Prostate gland (tissue), 2 donors: ENCODE measurements at regions not wholly inside any gene's neighbourhood (a gene's known extent, or its start where the extent isn't known, plus 50 kb on each side); places are given as distances from the start of the nearest gene placed in this dataset.
"Not testable (repeated sequence)": the region's sequence is repeated elsewhere in the genome, so short reads cannot be mapped to it uniquely, and the experiment has no call there.

Source experiments
- DNase-seq: peaks from one replicate; pipeline ENCODE4 v3.0.0-alpha.2; 2019; ENCODE audit warnings: low spot score
- H3K27ac ChIP-seq, 2 donors: fragments of 200-600 bp; sonication (generic); 2 replicates each; pipeline ENCODE4 v1.5.1; 2017 to 2019
- H3K27me3 ChIP-seq: fragments of 200-600 bp; sonication (generic); replicated peaks from 2 replicates; pipeline ENCODE4 v1.5.1; 2019; ENCODE audit not compliant: insufficient read depth
- H3K36me3 ChIP-seq, 2 donors: fragments of 200-600 bp; sonication (generic); 1 replicate in 1 of 2; 2 replicates in 1 of 2; pipeline versions ENCODE4 v1.5.1 to v1.8.1; 2017 to 2019
- H3K4me1 ChIP-seq: fragments of 200-600 bp; sonication (generic); replicated peaks from 2 replicates; pipeline ENCODE4 v1.5.1; 2019
- H3K4me3 ChIP-seq, 2 donors: fragments of 200-600 bp; sonication (generic); 2 replicates each; pipeline ENCODE4 v1.5.1; 2017 to 2019
- H3K9me3 ChIP-seq: fragments of 200-600 bp; sonication (generic); 2 replicates; pipeline ENCODE4 v1.5.1; 2017
- POLR2A ChIP-seq: fragments of 450-650 bp; IDR thresholded peaks from one replicate; pipeline ENCODE4 v1.6.1; 2016; ENCODE audit warnings: antibody characterized with exemption, mild to moderate bottlenecking
- POLR2AphosphoS5 ChIP-seq: sonication (generic); formaldehyde crosslinking; IDR thresholded peaks from one replicate; pipeline ENCODE4 v1.6.1; 2017; ENCODE audit warnings: antibody characterized with exemption
- WGBS: methylation state at CpG from one replicate; pipeline ENCODE4 v1.1.5; 2018; 5-methylcytosine and 5-hydroxymethylcytosine counted together
- intact Hi-C: fragments of 100-400 bp; cut with DNase I; formaldehyde crosslinking; loops from one replicate; pipeline ENCODE4 v1.14.2; 2022
- TF ChIP-seq, protein P1 (sequence below), 4 experiments: fragments of 200-600 bp in 2 of 4; fragments of 450-650 bp in 2 of 4; sonication (generic) in 2 of 4; IDR thresholded peaks; 1 replicate in 3 of 4; 2 replicates in 1 of 4; pipeline ENCODE4 v1.5.1; 2016 to 2019; ENCODE audit warnings: antibody characterized with exemption in 4 of 4, mild to moderate bottlenecking in 2 of 4, moderate library complexity in 2 of 4

GRCh38 chr2:175842996-175843395 lies 159.1 kb downstream of the LNPK start:
- 47% methylated on average over 3 of the region's 3 CpGs for WGBS
- no peaks in the 10 kb centered on the region for H3K36me3 ChIP-seq

DNA sequence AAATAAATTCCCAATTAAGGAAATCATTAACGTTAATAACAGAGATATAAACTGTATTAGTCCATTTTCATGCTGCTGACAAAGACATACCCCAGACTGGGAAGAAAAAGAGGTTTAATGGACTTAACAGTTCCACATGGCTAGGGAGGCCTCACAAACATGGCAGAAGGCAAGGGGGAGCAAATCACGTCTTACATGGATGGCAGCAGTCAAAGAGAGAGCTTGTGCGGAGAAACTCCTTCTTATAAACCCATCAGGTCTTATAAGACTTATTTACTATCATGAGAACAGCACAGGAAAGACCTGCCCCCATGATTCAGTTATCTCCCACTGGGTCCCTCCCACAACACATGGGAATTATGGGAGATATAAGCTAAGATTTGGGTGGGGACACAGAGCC lies 161.3 kb downstream of the LNPK start:
- H3K36me3 ChIP-seq, H3K4me3 ChIP-seq, H3K9me3 ChIP-seq, intact Hi-C loops, H3K4me1 ChIP-seq, H3K27ac ChIP-seq, DNase-seq, H3K27me3 ChIP-seq: not testable (repeated sequence)
- WGBS: 82% methylated on average over 3 of the region's 3 CpGs

More at GRCh38 chr2:175842996-175843395, 159.1 kb downstream of the LNPK start:
- intact Hi-C loops: no loop called here
- Histone ChIP-seq H3K4me3 (no peak overlapping the region), H3K27me3 (no peaks in the 10 kb centered on the region), H3K27ac (no peak overlapping the region), H3K9me3 (no peaks in the 10 kb centered on the region), H3K4me1 (no peaks in the 10 kb centered on the region)
- TF ChIP-seq POLR2A: no peak
- TF ChIP-seq POLR2AphosphoS5: no peak
- TF ChIP-seq, protein P1, sequence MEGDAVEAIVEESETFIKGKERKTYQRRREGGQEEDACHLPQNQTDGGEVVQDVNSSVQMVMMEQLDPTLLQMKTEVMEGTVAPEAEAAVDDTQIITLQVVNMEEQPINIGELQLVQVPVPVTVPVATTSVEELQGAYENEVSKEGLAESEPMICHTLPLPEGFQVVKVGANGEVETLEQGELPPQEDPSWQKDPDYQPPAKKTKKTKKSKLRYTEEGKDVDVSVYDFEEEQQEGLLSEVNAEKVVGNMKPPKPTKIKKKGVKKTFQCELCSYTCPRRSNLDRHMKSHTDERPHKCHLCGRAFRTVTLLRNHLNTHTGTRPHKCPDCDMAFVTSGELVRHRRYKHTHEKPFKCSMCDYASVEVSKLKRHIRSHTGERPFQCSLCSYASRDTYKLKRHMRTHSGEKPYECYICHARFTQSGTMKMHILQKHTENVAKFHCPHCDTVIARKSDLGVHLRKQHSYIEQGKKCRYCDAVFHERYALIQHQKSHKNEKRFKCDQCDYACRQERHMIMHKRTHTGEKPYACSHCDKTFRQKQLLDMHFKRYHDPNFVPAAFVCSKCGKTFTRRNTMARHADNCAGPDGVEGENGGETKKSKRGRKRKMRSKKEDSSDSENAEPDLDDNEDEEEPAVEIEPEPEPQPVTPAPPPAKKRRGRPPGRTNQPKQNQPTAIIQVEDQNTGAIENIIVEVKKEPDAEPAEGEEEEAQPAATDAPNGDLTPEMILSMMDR (IDR thresholded peaks at IDR 0.05): no peak
- no peak for DNase-seq

GRCh38 chr2:175840256-175840655 lies 161.8 kb downstream of the LNPK start:
- no peak for DNase-seq
- Histone ChIP-seq H3K9me3 (no peaks in the 10 kb centered on the region), H3K4me1 (no peaks in the 10 kb centered on the region), H3K27ac (no peak overlapping the region), H3K36me3 (no peaks in the 10 kb centered on the region), H3K4me3 (no peak overlapping the region), H3K27me3 (no peaks in the 10 kb centered on the region)
- WGBS: 68% methylated on average over 1 of the region's 1 CpG
- intact Hi-C loops: no loop called here
- TF ChIP-seq, protein P1 (IDR thresholded peaks at IDR 0.05): no peak
- TF ChIP-seq POLR2A (no peak), POLR2AphosphoS5 (no peak)

GRCh38 chr2:175838979-175839378 lies 163.1 kb downstream of the LNPK start:
- Histone ChIP-seq H3K9me3 (no peaks in the 10 kb centered on the region), H3K4me1 (no peaks in the 10 kb centered on the region), H3K36me3 (no peaks in the 10 kb centered on the region), H3K4me3 (no peak overlapping the region), H3K27ac (no peak overlapping the region), H3K27me3 (no peaks in the 10 kb centered on the region)
- WGBS: 92% methylated on average over 2 of the region's 2 CpGs
- intact Hi-C loops: no loop called here
- DNase-seq: no peak
- TF ChIP-seq POLR2A: no peak
- TF ChIP-seq, protein P1 (IDR thresholded peaks at IDR 0.05): no peak
- TF ChIP-seq POLR2AphosphoS5: no peak

GRCh38 chr2:175837046-175837445 lies 165.0 kb downstream of the LNPK start:
- Histone ChIP-seq H3K9me3 (no peaks in the 10 kb centered on the region), H3K27me3 (no peaks in the 10 kb centered on the region), H3K27ac (no peak overlapping the region), H3K36me3 (no peaks in the 10 kb centered on the region), H3K4me3 (no peak overlapping the region), H3K4me1 (no peaks in the 10 kb centered on the region)
- intact Hi-C loops: no loop called here
- DNase-seq: no peak
- TF ChIP-seq, protein P1 (IDR thresholded peaks at IDR 0.05): no peak
- TF ChIP-seq POLR2A: no peak
- no peak for TF ChIP-seq POLR2AphosphoS5
- 70% methylated on average over 3 of the region's 3 CpGs for WGBS
